ENCODE measurements at regions not wholly inside any gene's neighbourhood (a gene's known extent, or its start where the extent isn't known, plus 50 kb on each side); places are given as distances from the start of the nearest gene placed in this dataset.

- ATAC-seq (no peak), DNase-seq (no peak)
- H3K27ac ChIP-seq: no peak overlapping the region
- WGBS (ENCODE audit: insufficient coverage, low coverage, low lambda C conversion rate, missing lambda C conversion rate): 49% methylated on average over 3 of the region's 3 CpGs
- no peak for TF ChIP-seq POLR2A (IDR thresholded peaks at IDR 0.05)
- no peak for TF ChIP-seq CTCF (IDR thresholded peaks at IDR 0.05)
- no peak overlapping the region for H3K4me3 ChIP-seq
- H3K36me3 ChIP-seq: no peaks in the 10 kb centered on the region
- H3K4me1 ChIP-seq: no peaks in the 10 kb centered on the region
- H3K27me3 ChIP-seq: no peaks in the 10 kb centered on the region
- no peaks in the 10 kb centered on the region for H3K9me3 ChIP-seq
- intact Hi-C loops (cut with DNase I): no loop called here
These were observed 1030.7 kb downstream of the AACS start for GRCh38 chr12:126095748-126096510.

- no peak overlapping the region for H3K4me3 ChIP-seq
- H3K27me3 ChIP-seq: no peaks in the 10 kb centered on the region
- TF ChIP-seq POLR2A (IDR thresholded peaks at IDR 0.05): no peak
- TF ChIP-seq CTCF (IDR thresholded peaks at IDR 0.05): no peak
- no peaks in the 10 kb centered on the region for H3K4me1 ChIP-seq
- ATAC-seq (no peak), DNase-seq (no peak)
- intact Hi-C loops (cut with DNase I): no loop called here
- H3K9me3 ChIP-seq: no peaks in the 10 kb centered on the region
- H3K27ac ChIP-seq: no peak overlapping the region
- no peaks in the 10 kb centered on the region for H3K36me3 ChIP-seq
- 51% methylated on average over 4 of the region's 4 CpGs for WGBS (ENCODE audit: insufficient coverage, low coverage, low lambda C conversion rate, missing lambda C conversion rate)
These were observed 1041.5 kb downstream of the AACS start for GRCh38 chr12:126106706-126107105.

- no peaks in the 10 kb centered on the region for H3K36me3 ChIP-seq
- H3K27ac ChIP-seq: no peak overlapping the region
- TF ChIP-seq POLR2A (IDR thresholded peaks at IDR 0.05) (no peak), CTCF (IDR thresholded peaks at IDR 0.05) (no peak)
- DNase-seq: no peak
- 40% methylated on average over 13 of the region's 13 CpGs for WGBS (ENCODE audit: insufficient coverage, low coverage, low lambda C conversion rate, missing lambda C conversion rate)
- H3K9me3 ChIP-seq: no peaks in the 10 kb centered on the region
- no peak for ATAC-seq
- H3K4me3 ChIP-seq: no peak overlapping the region
- no peaks in the 10 kb centered on the region for H3K27me3 ChIP-seq
- no peaks in the 10 kb centered on the region for H3K4me1 ChIP-seq
- intact Hi-C loops (cut with DNase I): no loop called here
These were observed 1042.4 kb downstream of the AACS start for GRCh38 chr12:126107659-126108058.

GRCh38 chr12:126108247-126108646 lies 1043.0 kb downstream of the AACS start:
- no peak for DNase-seq
- no peak overlapping the region for H3K4me3 ChIP-seq
- H3K4me1 ChIP-seq: no peaks in the 10 kb centered on the region
- H3K9me3 ChIP-seq: no peaks in the 10 kb centered on the region
- 4% methylated on average over 3 of the region's 3 CpGs for WGBS (ENCODE audit: insufficient coverage, low coverage, low lambda C conversion rate, missing lambda C conversion rate)
- intact Hi-C loops (cut with DNase I): no loop called here
- no peaks in the 10 kb centered on the region for H3K27me3 ChIP-seq
- ATAC-seq: no peak
- no peak for TF ChIP-seq POLR2A (IDR thresholded peaks at IDR 0.05)
- no peak for TF ChIP-seq CTCF (IDR thresholded peaks at IDR 0.05)
- H3K36me3 ChIP-seq: no peaks in the 10 kb centered on the region
- no peak overlapping the region for H3K27ac ChIP-seq
